Sigmoid colon (tissue), 6 donors: ENCODE measurements at regions not wholly inside any gene's neighbourhood (a gene's known extent, or its start where the extent isn't known, plus 50 kb on each side); places are given as distances from the start of the nearest gene placed in this dataset.

Experiments
- DNase-seq: peaks from one replicate; pipeline ENCODE4 v3.0.0-alpha.2; 2019
- H3K27ac ChIP-seq, 4 donors: fragments of 200-600 bp; sonication (generic); one replicate each; pipeline ENCODE4 v1.5.1; 2016 to 2019; ENCODE audit warnings: mild to moderate bottlenecking in 1 of 4
- H3K27me3 ChIP-seq, 3 donors: fragments of 200-600 bp; sonication (generic); one replicate each; pipeline ENCODE4 v1.5.1; 2019; ENCODE audit warnings: mild to moderate bottlenecking in 1 of 3
- H3K36me3 ChIP-seq, 4 donors: fragments of 200-600 bp; sonication (generic); one replicate each; pipeline ENCODE4 v1.5.1; 2016 to 2019
- H3K4me1 ChIP-seq, 4 donors: fragments of 200-600 bp; sonication (generic); one replicate each; pipeline ENCODE4 v1.5.1; 2017 to 2019
- H3K4me3 ChIP-seq, 4 donors: fragments of 200-600 bp; sonication (generic); one replicate each; pipeline ENCODE4 v1.5.1; 2017 to 2019; ENCODE audit warnings: mild to moderate bottlenecking in 2 of 4, moderate library complexity in 1 of 4
- H3K9me3 ChIP-seq, 4 donors: fragments of 200-600 bp in 3 of 4; sonication (generic) in 3 of 4; one replicate each; pipeline versions ENCODE4 v1.5.1 to v1.6.1; 2013 to 2019
- EP300 ChIP-seq, 4 donors: sonication (generic); formaldehyde crosslinking; IDR thresholded peaks; one replicate each; pipeline ENCODE4 v1.6.1; 2017; ENCODE audit warnings: antibody characterized with exemption in 4 of 4
- POLR2A ChIP-seq, 2 donors: fragments of 450-650 bp; IDR thresholded peaks; one replicate each; pipeline ENCODE4 v1.6.1; 2016; ENCODE audit warnings: antibody characterized with exemption in 2 of 2, mild to moderate bottlenecking in 2 of 2, moderate library complexity in 2 of 2
- POLR2AphosphoS5 ChIP-seq, 4 donors: sonication (generic); formaldehyde crosslinking; IDR thresholded peaks; one replicate each; pipeline ENCODE4 v1.6.1; 2017; ENCODE audit warnings: antibody characterized with exemption in 4 of 4
- WGBS, 2 donors: extraction: QIAGEN DNeasy Blood & Tissue Kit; methylation state at CpG; one replicate each; pipeline ENCODE4 v1.1.7; 2013; 5-methylcytosine and 5-hydroxymethylcytosine counted together
- intact Hi-C: fragments of 100-400 bp; cut with DNase I; formaldehyde crosslinking; loops from one replicate; pipeline ENCODE4 v1.15.1; 2023
- TF ChIP-seq, protein P1 (sequence below), 4 experiments: fragments of 450-650 bp in 3 of 4; fragments of 200-600 bp in 1 of 4; IDR thresholded peaks; one replicate each; pipeline ENCODE4 v1.5.1; 2016 to 2019; ENCODE audit warnings: antibody characterized with exemption in 4 of 4, mild to moderate bottlenecking in 3 of 4, moderate library complexity in 2 of 4
- donor health status: healthy with polysubstance abuse.
- donor health status: healthy.

- TF ChIP-seq, protein P1, sequence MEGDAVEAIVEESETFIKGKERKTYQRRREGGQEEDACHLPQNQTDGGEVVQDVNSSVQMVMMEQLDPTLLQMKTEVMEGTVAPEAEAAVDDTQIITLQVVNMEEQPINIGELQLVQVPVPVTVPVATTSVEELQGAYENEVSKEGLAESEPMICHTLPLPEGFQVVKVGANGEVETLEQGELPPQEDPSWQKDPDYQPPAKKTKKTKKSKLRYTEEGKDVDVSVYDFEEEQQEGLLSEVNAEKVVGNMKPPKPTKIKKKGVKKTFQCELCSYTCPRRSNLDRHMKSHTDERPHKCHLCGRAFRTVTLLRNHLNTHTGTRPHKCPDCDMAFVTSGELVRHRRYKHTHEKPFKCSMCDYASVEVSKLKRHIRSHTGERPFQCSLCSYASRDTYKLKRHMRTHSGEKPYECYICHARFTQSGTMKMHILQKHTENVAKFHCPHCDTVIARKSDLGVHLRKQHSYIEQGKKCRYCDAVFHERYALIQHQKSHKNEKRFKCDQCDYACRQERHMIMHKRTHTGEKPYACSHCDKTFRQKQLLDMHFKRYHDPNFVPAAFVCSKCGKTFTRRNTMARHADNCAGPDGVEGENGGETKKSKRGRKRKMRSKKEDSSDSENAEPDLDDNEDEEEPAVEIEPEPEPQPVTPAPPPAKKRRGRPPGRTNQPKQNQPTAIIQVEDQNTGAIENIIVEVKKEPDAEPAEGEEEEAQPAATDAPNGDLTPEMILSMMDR (IDR thresholded peaks at IDR 0.05): peak in 1 of 4 experiments; percentile 20
- TF ChIP-seq POLR2AphosphoS5 (IDR thresholded peaks at IDR 0.05): no peak
- TF ChIP-seq EP300 (IDR thresholded peaks at IDR 0.05): no peak
- no peak for TF ChIP-seq POLR2A (IDR thresholded peaks at IDR 0.05)
- DNase-seq: no peak
- no peaks in the 10 kb centered on the region for H3K27me3 ChIP-seq
- H3K27ac ChIP-seq: peak overlapping the region; percentile 77 to 87 (median 78)
- no peaks in the 10 kb centered on the region for H3K9me3 ChIP-seq
- H3K36me3 ChIP-seq: no peaks in the 10 kb centered on the region
- peaks cover 0 to 53% (median 43%) of the 10 kb centered on the region in 4 donors for H3K4me1 ChIP-seq
- intact Hi-C loops: loop anchor here (5.0 to 10.0 kb wide), 5 partner anchors 77 to 221 kb away; partner anchors contain the start of genes DNAJB14 and TRMT10A
- H3K4me3 ChIP-seq: no peak overlapping the region
Observed at GRCh38 chr4:99724067-99724466, 66.4 kb upstream of the C4orf54 start.

DNA sequence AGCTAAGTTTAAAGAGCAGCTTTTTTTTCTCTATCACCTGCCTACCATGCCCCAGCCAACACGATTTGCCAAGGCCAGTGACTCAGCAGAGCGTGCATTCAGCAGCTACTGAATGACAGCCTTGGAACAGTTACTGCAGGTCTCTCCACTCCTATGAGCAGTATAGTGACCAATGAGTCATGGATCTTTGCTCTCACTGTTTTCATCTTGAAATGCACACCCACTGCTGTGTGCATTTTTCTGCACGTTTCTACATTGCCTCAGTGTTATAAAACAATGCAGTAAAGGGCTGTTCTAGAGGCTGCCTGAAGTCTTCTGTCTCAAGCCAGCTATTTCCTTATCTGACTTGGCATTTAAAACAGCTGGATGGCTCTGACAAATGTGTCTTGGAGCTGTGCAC, 66.0 kb upstream of the C4orf54 start:
- Histone ChIP-seq H3K4me3 (no peak overlapping the region), H3K9me3 (no peaks in the 10 kb centered on the region), H3K27me3 (no peaks in the 10 kb centered on the region), H3K36me3 (no peaks in the 10 kb centered on the region), H3K4me1 (peaks cover 0 to 53% (median 43%) of the 10 kb centered on the region in 4 donors), H3K27ac (peak overlapping the region; percentile 77 to 87 (median 78))
- intact Hi-C loops: loop anchor here (5.0 to 10.0 kb wide), 5 partner anchors 76 to 221 kb away; partner anchors contain the start of genes DNAJB14 and TRMT10A
- WGBS, 2 donors: 4 to 16% methylated on average over 3 of the region's 3 CpGs
- TF ChIP-seq, protein P1 (IDR thresholded peaks at IDR 0.05): no peak
- TF ChIP-seq POLR2AphosphoS5 (IDR thresholded peaks at IDR 0.05) (peak; percentile 55 to 88 (median 74)), POLR2A (IDR thresholded peaks at IDR 0.05) (no peak), EP300 (IDR thresholded peaks at IDR 0.05) (peak; percentile 51 to 91 (median 66))
- peak; percentile 88 for DNase-seq

GRCh38 chr4:99722725-99723124, 65.1 kb upstream of the C4orf54 start:
- TF ChIP-seq POLR2A (IDR thresholded peaks at IDR 0.05) (no peak), EP300 (IDR thresholded peaks at IDR 0.05) (no peak), POLR2AphosphoS5 (IDR thresholded peaks at IDR 0.05) (no peak)
- TF ChIP-seq, protein P1 (IDR thresholded peaks at IDR 0.05): no peak
- intact Hi-C loops: loop anchor here (5.0 to 10.0 kb wide), 5 partner anchors 75 to 222 kb away; partner anchors contain the start of genes DNAJB14 and TRMT10A
- Histone ChIP-seq H3K27ac (peak overlapping the region; percentile 77 to 87 (median 78)), H3K4me1 (peaks cover 0 to 53% (median 43%) of the 10 kb centered on the region in 4 donors), H3K36me3 (no peaks in the 10 kb centered on the region), H3K27me3 (no peaks in the 10 kb centered on the region), H3K9me3 (no peaks in the 10 kb centered on the region), H3K4me3 (no peak overlapping the region)
- 46 to 67% methylated on average over 4 of the region's 4 CpGs for WGBS, 2 donors
- no peak for DNase-seq

- TF ChIP-seq, protein P1 (IDR thresholded peaks at IDR 0.05): no peak
- TF ChIP-seq POLR2AphosphoS5 (IDR thresholded peaks at IDR 0.05) (no peak), EP300 (IDR thresholded peaks at IDR 0.05) (no peak), POLR2A (IDR thresholded peaks at IDR 0.05) (no peak)
- Histone ChIP-seq H3K4me1 (peaks cover 0 to 53% (median 43%) of the 10 kb centered on the region in 4 donors), H3K9me3 (no peaks in the 10 kb centered on the region), H3K27me3 (no peaks in the 10 kb centered on the region), H3K27ac (peak overlapping the region; percentile 77 to 87 (median 78)), H3K4me3 (no peak overlapping the region), H3K36me3 (no peaks in the 10 kb centered on the region)
- intact Hi-C loops: loop anchor here (5.0 to 10.0 kb wide), 5 partner anchors 75 to 223 kb away; partner anchors contain the start of genes DNAJB14 and TRMT10A
- 91 to 93% methylated on average over 1 of the region's 1 CpG for WGBS, 2 donors
- no peak for DNase-seq
Observed at GRCh38 chr4:99722006-99722405, 64.4 kb upstream of the C4orf54 start.
